ENCODE measurements at regions not wholly inside any gene's neighbourhood (a gene's known extent, or its start where the extent isn't known, plus 50 kb on each side); places are given as distances from the start of the nearest gene placed in this dataset.

GRCh38 chr5:36365896-36366295 is 64.2 kb upstream of the RANBP3L start:
- TF ChIP-seq CTCF (IDR thresholded peaks at IDR 0.05) (no peak), POLR2A (IDR thresholded peaks at IDR 0.05) (no peak)

Data from uterus (tissue), 2 donors.